ENCODE measurements at regions not wholly inside any gene's neighbourhood (a gene's known extent, or its start where the extent isn't known, plus 50 kb on each side); places are given as distances from the start of the nearest gene placed in this dataset.

GRCh38 chr18:39449566-39449965 is 1884.0 kb upstream of the CELF4 start:
- TF ChIP-seq CTCF (conservative IDR thresholded peaks at IDR 0.05 in 1 of 2, IDR thresholded peaks at IDR 0.05 in 1 of 2; ENCODE audit: extremely low read depth in 1 of 2, insufficient read depth in 1 of 2, low read depth in 1 of 2, low read length in 2 of 2) (no peak), EZH2 (IDR thresholded peaks at IDR 0.05; ENCODE audit: borderline replicate concordance, low read length) (no peak)
